K562 (cell line): ENCODE measurements at regions not wholly inside any gene's neighbourhood (a gene's known extent, or its start where the extent isn't known, plus 50 kb on each side); places are given as distances from the start of the nearest gene placed in this dataset.

ENCODE experiments used
- ATAC-seq: fragments of 200-7000 bp; cut with Tn5 transposase; 3 replicates; pipeline ENCODE4 v1.9.1; 2020; ENCODE audit warnings: moderate library complexity
- BruUV-seq: library from RNA; stranded (reverse); fragments of 400-500 nt; replicated peaks from 2 replicates; lab custom pipeline; 2021; lab: Mats Ljungman, UMichigan
- CTCF ChIA-PET: fragments of 300-600 bp; formaldehyde crosslinking; extraction: SDS; loops from one replicate; lab custom pipeline; 2021; ENCODE audit warnings: low intra/inter-chr PET ratio; lab: Yijun Ruan, JAX
- POLR2A ChIA-PET: fragments of 300-600, 350-650 bp; sonication (Branson Sonifier 250); formaldehyde crosslinking; extraction: SDS; loops from one replicate; lab custom pipeline; 2021; ENCODE audit warnings: antibody characterized with exemption, inconsistent platforms; lab: Yijun Ruan, JAX
- DNase-seq, 4 experiments: peaks; one replicate each; pipeline versions ENCODE4 v3.0.0 to v3.0.0-alpha.2; 2011 to 2018; ENCODE audit warnings: low spot score in 3 of 4, mixed read lengths in 3 of 4; ENCODE audit errors: extremely low read depth in 1 of 4
- FAIRE-seq: peaks from 2 replicates; lab custom pipeline; 2011; peaks lifted over from hg19 to GRCh38; lab: Jason Lieb, UNC
- H2AFZ ChIP-seq: 2 replicates; pipeline ENCODE4 v1.6.0; 2011; ENCODE audit warnings: low read depth, low read length, control low read depth, inconsistent platforms
- H3K27ac ChIP-seq: fragments of 200-600 bp; 3 replicates; pipeline ENCODE4 v1.8.0; 2011; ENCODE audit warnings: low read depth, mild to moderate bottlenecking, control low read depth, inconsistent platforms, low read length, moderate library complexity, mixed read lengths; ENCODE audit errors: extremely low read depth
- H3K27me3 ChIP-seq, 2 experiments: fragments of 300-600 bp in 1 of 2; 2 replicates in 1 of 2; 3 replicates in 1 of 2; pipeline versions ENCODE4 v1.6.0 to v1.8.0; 2011; ENCODE audit warnings: inconsistent platforms in 2 of 2, low read length in 2 of 2, mild to moderate bottlenecking in 1 of 2, mixed read lengths in 1 of 2, moderate library complexity in 1 of 2; ENCODE audit not compliant: control insufficient read depth in 2 of 2, insufficient read depth in 2 of 2
- H3K36me3 ChIP-seq: fragments of 300-600 bp; 3 replicates; pipeline ENCODE4 v1.8.0; 2011; ENCODE audit warnings: mild to moderate bottlenecking, low read length, inconsistent platforms; ENCODE audit not compliant: control insufficient read depth, insufficient read depth
- H3K4me1 ChIP-seq, 2 experiments: fragments of 200-600 bp in 1 of 2; replicated peaks in 1 of 2; 2 replicates in 1 of 2; 3 replicates in 1 of 2; pipeline versions ENCODE4 v1.5.1 to v1.8.0; 2011; ENCODE audit warnings: inconsistent platforms in 2 of 2, low read length in 2 of 2, mild to moderate bottlenecking in 1 of 2, mixed read lengths in 1 of 2, moderate library complexity in 1 of 2; ENCODE audit not compliant: control insufficient read depth in 2 of 2, insufficient read depth in 2 of 2
- H3K4me2 ChIP-seq: 2 replicates; pipeline ENCODE4 v1.6.1; 2011; ENCODE audit warnings: low read length, control low read depth, inconsistent platforms, mixed read lengths; ENCODE audit not compliant: insufficient read depth
- H3K4me3 ChIP-seq: fragments of 200-600 bp; sonication (generic), shearing (Covaris generic); 2 replicates; pipeline ENCODE4 v1.5.1; 2016; ENCODE audit warnings: control low read depth, inconsistent platforms
- H3K79me2 ChIP-seq: fragments of 200-600 bp; 3 replicates; pipeline ENCODE4 v1.8.0; 2011; ENCODE audit warnings: low read length, inconsistent platforms; ENCODE audit not compliant: control insufficient read depth, insufficient read depth
- H3K9ac ChIP-seq, 2 experiments: 2 replicates each; pipeline versions ENCODE4 v1.6.0 to v1.6.1; 2011; ENCODE audit warnings: low read depth in 2 of 2, low read length in 2 of 2, control low read depth in 1 of 2, inconsistent platforms in 1 of 2, mild to moderate bottlenecking in 1 of 2, mixed read lengths in 1 of 2; ENCODE audit not compliant: insufficient read depth in 1 of 2
- H3K9me1 ChIP-seq: one replicate; pipeline ENCODE4 v1.6.0; 2011; ENCODE audit warnings: inconsistent platforms, mild to moderate bottlenecking, low read length, moderate library complexity; ENCODE audit not compliant: control insufficient read depth, insufficient read depth
- H3K9me3 ChIP-seq: replicated peaks from 2 replicates; pipeline ENCODE4 v1.5.1; 2011; ENCODE audit warnings: low read depth, low read length, inconsistent platforms; ENCODE audit not compliant: control insufficient read depth, insufficient read depth
- H4K20me1 ChIP-seq: replicated peaks from 2 replicates; pipeline ENCODE4 v1.6.1; 2011; ENCODE audit warnings: low read length, inconsistent platforms, mixed read lengths; ENCODE audit not compliant: control insufficient read depth, insufficient read depth
- CEBPB ChIP-seq: fragments of 450-650 bp; IDR thresholded peaks from 2 replicates; pipeline ENCODE4 v1.6.1; 2016; ENCODE audit warnings: missing genetic modification characterization, missing compliant biosample characterization
- DMBX1 ChIP-seq: fragments of 250-450 bp; sonication (Bioruptor Pico); IDR thresholded peaks from 2 replicates; pipeline ENCODE4 v1.8.0; 2022; ENCODE audit warnings: inconsistent platforms, mild to moderate bottlenecking, moderate library complexity, borderline replicate concordance
- GTF2A2 ChIP-seq: IDR thresholded peaks from 2 replicates; pipeline ENCODE4 v1.6.1; 2016; ENCODE audit warnings: mild to moderate bottlenecking, missing genetic modification characterization, missing compliant biosample characterization
- MIER1 ChIP-seq: fragments of 450-650 bp; IDR thresholded peaks from 2 replicates; pipeline ENCODE4 v1.6.1; 2016; ENCODE audit warnings: antibody characterized with exemption, mild to moderate bottlenecking, low read depth
- NFXL1 ChIP-seq: fragments of 450-650 bp; formaldehyde crosslinking; IDR thresholded peaks from 2 replicates; pipeline ENCODE4 v1.4.0; 2021; ENCODE audit warnings: mild to moderate bottlenecking
- RFX5 ChIP-seq: IDR thresholded peaks from 2 replicates; pipeline ENCODE4 v1.6.1; 2011; ENCODE audit warnings: low read depth, mild to moderate bottlenecking, improper control_type of control experiment, low read length
- TRIM24 ChIP-seq, 2 experiments: fragments of 450-650 bp; IDR thresholded peaks; 2 replicates each; pipeline ENCODE4 v1.6.1; 2016
- ZNF316 ChIP-seq: fragments of 450-650 bp; IDR thresholded peaks from 2 replicates; pipeline ENCODE4 v1.6.1; 2016
- ZNF696 ChIP-seq: fragments of 250-450 bp; sonication (Bioruptor Pico); conservative IDR thresholded peaks from 2 replicates; pipeline ENCODE4 v1.4.0; 2020; ENCODE audit warnings: mild to moderate bottlenecking, moderate library complexity
- WGBS: fragments of 100-300 bp; shearing (Covaris generic); methylation state at CpG from one replicate; pipeline ENCODE4 v1.1.6; 2016; ENCODE audit warnings: low coverage, mixed read lengths; ENCODE audit not compliant: insufficient coverage; ENCODE audit errors: missing lambda C conversion rate; 5-methylcytosine and 5-hydroxymethylcytosine counted together
- in situ Hi-C: fragments of 300-500 bp; cut with MboI; formaldehyde crosslinking; loops from 4 replicates; pipeline ENCODE4 v1.15.0; 2018; ENCODE audit warnings: inconsistent platforms, mixed read lengths
- intact Hi-C: fragments of 100-400 bp; cut with micrococcal nuclease; formaldehyde crosslinking; loops from 2 replicates; pipeline ENCODE4 v1.14.2; 2022
- TF ChIP-seq, protein P1 (sequence below): fragments of 450-650 bp; IDR thresholded peaks from 2 replicates; pipeline ENCODE4 v1.6.1; 2016; ENCODE audit warnings: low read depth

DNA sequence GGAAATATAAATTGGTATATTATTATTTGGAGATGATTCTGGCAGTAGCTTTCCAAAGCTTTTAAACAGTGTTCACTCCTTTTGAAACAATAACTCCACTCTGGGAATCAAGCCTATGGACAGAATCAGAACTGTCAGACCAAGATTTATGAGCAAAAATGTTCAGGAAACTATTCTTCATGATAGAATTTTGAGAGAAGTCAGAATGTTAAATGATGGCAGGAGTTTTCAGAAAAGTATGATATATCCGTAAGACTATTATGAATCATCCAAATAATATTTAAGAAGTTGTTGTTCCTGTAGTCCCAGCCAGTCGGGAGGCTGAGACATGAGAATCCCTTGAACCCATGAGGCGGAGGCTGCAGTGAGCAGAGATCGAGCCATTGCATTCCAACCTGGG is 50.5 kb upstream of the ADGRG2 start:
- no peaks in the 10 kb centered on the region for H4K20me1 ChIP-seq
- no peaks in the 10 kb centered on the region for H3K79me2 ChIP-seq
- no peak overlapping the region for H3K4me2 ChIP-seq
- no peak overlapping the region for H3K27ac ChIP-seq
- BruUV-seq = no TSS peak
- POLR2A ChIA-PET = no interaction called here
- TF ChIP-seq GTF2A2 (tag) = no peak
- no peak for TF ChIP-seq DMBX1 (CRISPR knock-in tag)
- no peak for TF ChIP-seq ZNF696 (CRISPR knock-in tag)
- no peak for TF ChIP-seq MIER1
- no peak for TF ChIP-seq NFXL1
- no peak for TF ChIP-seq ZNF316
- TF ChIP-seq CEBPB (tag) = no peak
- no peak overlapping the region for H2AFZ ChIP-seq
- FAIRE-seq = no peak
- no peak overlapping the region for H3K4me3 ChIP-seq
- no peaks in the 10 kb centered on the region for H3K27me3 ChIP-seq
- in situ Hi-C loops = no loop called here
- no peaks in the 10 kb centered on the region for H3K4me1 ChIP-seq
- H3K9me3 ChIP-seq = no peaks in the 10 kb centered on the region
- 0% methylated on average over 4 of the region's 4 CpGs for WGBS
- no peak overlapping the region for H3K9ac ChIP-seq
- no peaks in the 10 kb centered on the region for H3K36me3 ChIP-seq
- no peak for ATAC-seq
- CTCF ChIA-PET = no interaction called here
- DNase-seq = no peak
- H3K9me1 ChIP-seq = no peaks in the 10 kb centered on the region
- intact Hi-C loops = no loop called here

DNA sequence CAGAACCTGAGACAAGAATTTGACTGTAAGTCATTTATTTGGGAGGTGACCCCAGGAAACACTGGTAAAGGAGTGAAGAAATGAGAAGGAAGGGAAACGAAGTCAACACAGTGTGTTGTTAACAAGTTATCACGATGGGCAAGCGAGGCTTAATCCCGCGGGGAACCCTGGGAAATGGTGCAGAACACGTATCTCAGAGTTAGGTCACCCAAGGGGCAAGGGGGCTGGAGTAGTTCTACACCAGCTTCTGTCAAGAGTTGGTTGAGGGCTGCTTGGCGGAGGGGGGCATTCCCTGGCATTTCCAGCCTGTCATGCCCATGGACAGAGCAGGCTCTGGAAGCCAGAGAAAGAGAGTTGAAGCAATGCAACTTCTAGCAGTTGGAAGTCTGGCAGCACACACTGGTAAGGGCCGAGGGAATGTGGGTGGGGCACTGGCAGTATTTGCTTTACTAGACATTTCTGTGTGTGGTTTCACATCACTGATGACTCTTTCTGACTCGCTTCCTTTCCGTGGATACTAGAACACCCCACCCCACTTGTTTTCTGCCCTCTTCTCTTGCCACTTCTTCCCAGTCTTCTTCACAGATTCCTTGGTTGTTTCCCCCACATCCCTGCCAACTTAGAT is 52.2 kb upstream of the ADGRG2 start:
- Histone ChIP-seq H3K79me2 (no peaks in the 10 kb centered on the region), H3K4me3 (no peak overlapping the region), H3K9ac (no peak overlapping the region), H3K4me1 (no peaks in the 10 kb centered on the region), H2AFZ (no peak overlapping the region), H3K27me3 (no peaks in the 10 kb centered on the region), H3K4me2 (no peak overlapping the region), H3K27ac (no peak overlapping the region), H4K20me1 (no peaks in the 10 kb centered on the region), H3K9me1 (no peaks in the 10 kb centered on the region), H3K9me3 (no peaks in the 10 kb centered on the region), H3K36me3 (no peaks in the 10 kb centered on the region)
- ChIA-PET POLR2A (no interaction called here), CTCF (no interaction called here)
- WGBS = 0% methylated on average over 8 of the region's 10 CpGs
- FAIRE-seq = no peak
- in situ Hi-C loops = no loop called here
- DNase-seq = no peak
- intact Hi-C loops = no loop called here
- ATAC-seq = no peak
- BruUV-seq = no TSS peak
- no peak for TF ChIP-seq RFX5
- TF ChIP-seq TRIM24 (IDR thresholded peaks at IDR 0.05) = no peak
- TF ChIP-seq, protein P1, sequence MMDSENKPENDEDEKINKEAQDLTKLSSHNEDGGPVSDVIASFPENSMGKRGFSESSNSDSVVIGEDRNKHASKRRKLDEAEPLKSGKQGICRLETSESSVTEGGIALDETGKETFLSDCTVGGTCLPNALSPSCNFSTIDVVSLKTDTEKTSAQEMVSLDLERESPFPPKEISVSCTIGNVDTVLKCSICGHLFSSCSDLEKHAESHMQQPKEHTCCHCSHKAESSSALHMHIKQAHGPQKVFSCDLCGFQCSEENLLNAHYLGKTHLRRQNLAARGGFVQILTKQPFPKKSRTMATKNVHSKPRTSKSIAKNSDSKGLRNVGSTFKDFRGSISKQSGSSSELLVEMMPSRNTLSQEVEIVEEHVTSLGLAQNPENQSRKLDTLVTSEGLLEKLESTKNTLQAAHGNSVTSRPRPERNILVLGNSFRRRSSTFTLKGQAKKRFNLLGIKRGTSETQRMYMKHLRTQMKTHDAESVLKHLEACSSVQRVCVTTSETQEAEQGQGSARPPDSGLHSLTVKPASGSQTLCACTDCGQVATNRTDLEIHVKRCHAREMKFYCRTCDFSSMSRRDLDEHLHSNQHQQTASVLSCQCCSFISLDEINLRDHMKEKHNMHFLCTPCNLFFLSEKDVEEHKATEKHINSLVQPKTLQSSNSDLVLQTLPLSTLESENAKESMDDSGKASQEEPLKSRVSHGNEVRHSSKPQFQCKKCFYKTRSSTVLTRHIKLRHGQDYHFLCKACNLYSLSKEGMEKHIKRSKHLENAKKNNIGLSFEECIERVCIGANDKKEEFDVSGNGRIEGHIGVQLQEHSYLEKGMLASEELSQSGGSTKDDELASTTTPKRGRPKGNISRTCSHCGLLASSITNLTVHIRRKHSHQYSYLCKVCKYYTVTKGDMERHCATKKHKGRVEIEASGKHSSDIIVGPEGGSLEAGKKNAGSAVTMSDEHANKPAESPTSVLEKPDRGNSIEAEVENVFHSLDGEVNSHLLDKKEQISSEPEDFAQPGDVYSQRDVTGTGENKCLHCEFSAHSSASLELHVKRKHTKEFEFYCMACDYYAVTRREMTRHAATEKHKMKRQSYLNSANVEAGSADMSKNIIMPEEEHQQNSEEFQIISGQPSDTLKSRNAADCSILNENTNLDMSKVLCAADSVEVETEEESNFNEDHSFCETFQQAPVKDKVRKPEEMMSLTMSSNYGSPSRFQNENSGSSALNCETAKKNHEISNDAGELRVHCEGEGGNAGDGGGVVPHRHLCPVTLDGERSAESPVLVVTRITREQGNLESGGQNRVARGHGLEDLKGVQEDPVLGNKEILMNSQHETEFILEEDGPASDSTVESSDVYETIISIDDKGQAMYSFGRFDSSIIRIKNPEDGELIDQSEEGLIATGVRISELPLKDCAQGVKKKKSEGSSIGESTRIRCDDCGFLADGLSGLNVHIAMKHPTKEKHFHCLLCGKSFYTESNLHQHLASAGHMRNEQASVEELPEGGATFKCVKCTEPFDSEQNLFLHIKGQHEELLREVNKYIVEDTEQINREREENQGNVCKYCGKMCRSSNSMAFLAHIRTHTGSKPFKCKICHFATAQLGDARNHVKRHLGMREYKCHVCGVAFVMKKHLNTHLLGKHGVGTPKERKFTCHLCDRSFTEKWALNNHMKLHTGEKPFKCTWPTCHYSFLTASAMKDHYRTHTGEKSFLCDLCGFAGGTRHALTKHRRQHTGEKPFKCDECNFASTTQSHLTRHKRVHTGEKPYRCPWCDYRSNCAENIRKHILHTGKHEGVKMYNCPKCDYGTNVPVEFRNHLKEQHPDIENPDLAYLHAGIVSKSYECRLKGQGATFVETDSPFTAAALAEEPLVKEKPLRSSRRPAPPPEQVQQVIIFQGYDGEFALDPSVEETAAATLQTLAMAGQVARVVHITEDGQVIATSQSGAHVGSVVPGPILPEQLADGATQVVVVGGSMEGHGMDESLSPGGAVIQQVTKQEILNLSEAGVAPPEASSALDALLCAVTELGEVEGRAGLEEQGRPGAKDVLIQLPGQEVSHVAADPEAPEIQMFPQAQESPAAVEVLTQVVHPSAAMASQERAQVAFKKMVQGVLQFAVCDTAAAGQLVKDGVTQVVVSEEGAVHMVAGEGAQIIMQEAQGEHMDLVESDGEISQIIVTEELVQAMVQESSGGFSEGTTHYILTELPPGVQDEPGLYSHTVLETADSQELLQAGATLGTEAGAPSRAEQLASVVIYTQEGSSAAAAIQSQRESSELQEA = no peak
